ENCODE measurements at regions not wholly inside any gene's neighbourhood (a gene's known extent, or its start where the extent isn't known, plus 50 kb on each side); places are given as distances from the start of the nearest gene placed in this dataset.

- 88% methylated on average over 2 of the region's 2 CpGs for WGBS
- TF ChIP-seq POLR2A (IDR thresholded peaks at IDR 0.05; ENCODE audit: low read depth): no peak
- TF ChIP-seq POLR2AphosphoS5 (IDR thresholded peaks at IDR 0.05): no peak
- TF ChIP-seq, protein P1, sequence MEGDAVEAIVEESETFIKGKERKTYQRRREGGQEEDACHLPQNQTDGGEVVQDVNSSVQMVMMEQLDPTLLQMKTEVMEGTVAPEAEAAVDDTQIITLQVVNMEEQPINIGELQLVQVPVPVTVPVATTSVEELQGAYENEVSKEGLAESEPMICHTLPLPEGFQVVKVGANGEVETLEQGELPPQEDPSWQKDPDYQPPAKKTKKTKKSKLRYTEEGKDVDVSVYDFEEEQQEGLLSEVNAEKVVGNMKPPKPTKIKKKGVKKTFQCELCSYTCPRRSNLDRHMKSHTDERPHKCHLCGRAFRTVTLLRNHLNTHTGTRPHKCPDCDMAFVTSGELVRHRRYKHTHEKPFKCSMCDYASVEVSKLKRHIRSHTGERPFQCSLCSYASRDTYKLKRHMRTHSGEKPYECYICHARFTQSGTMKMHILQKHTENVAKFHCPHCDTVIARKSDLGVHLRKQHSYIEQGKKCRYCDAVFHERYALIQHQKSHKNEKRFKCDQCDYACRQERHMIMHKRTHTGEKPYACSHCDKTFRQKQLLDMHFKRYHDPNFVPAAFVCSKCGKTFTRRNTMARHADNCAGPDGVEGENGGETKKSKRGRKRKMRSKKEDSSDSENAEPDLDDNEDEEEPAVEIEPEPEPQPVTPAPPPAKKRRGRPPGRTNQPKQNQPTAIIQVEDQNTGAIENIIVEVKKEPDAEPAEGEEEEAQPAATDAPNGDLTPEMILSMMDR (IDR thresholded peaks at IDR 0.05): no peak
- no peak for TF ChIP-seq EP300 (IDR thresholded peaks at IDR 0.05)
- H3K27ac ChIP-seq (replicated peaks in 1 of 4): no peak overlapping the region
- no peak overlapping the region for H3K4me3 ChIP-seq
- intact Hi-C loops (cut with DNase I): no loop called here
- no peak for DNase-seq (ENCODE audit: extremely low spot score)
- H3K36me3 ChIP-seq: no peaks in the 10 kb centered on the region
- H3K27me3 ChIP-seq: no peaks in the 10 kb centered on the region
- H3K4me1 ChIP-seq: peaks cover 0 to 15% (median 7%) of the 10 kb centered on the region in 4 donors
- peaks cover 0 to 10% (median 0%) of the 10 kb centered on the region in 4 donors for H3K9me3 ChIP-seq
Measured at GRCh38 chr14:58951143-58951542, 237.3 kb upstream of the DAAM1 start.

DNA sequence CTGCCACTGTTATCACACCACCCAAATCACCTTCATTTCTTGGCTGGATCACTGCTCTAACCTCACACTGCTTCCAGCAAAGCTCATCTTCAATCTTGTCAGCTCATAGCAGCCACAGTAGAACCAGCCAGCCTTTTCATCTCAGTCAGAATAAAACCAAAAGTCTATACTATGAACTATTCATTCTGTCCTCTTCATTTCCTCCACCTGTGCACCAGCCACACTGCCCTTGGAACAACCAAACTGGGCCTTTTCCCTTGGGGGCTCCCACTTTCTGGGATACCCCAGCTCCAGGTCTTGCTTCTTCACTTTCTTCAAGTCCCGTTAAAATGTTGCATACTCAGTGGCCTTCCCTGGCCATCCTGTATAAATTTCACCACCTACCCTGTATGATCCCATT is 234.4 kb upstream of the DAAM1 start:
- intact Hi-C loops (cut with DNase I): no loop called here
- Histone ChIP-seq H3K36me3 (no peaks in the 10 kb centered on the region), H3K9me3 (peaks cover 0 to 10% (median 0%) of the 10 kb centered on the region in 4 donors), H3K27ac (replicated peaks in 1 of 4) (no peak overlapping the region), H3K4me3 (no peak overlapping the region), H3K4me1 (peaks cover 0 to 15% (median 7%) of the 10 kb centered on the region in 4 donors), H3K27me3 (no peaks in the 10 kb centered on the region)
- no peak for TF ChIP-seq EP300 (IDR thresholded peaks at IDR 0.05)
- TF ChIP-seq POLR2A (IDR thresholded peaks at IDR 0.05; ENCODE audit: low read depth): no peak
- TF ChIP-seq, protein P1 (IDR thresholded peaks at IDR 0.05): no peak
- no peak for TF ChIP-seq POLR2AphosphoS5 (IDR thresholded peaks at IDR 0.05)
- 90% methylated on average over 1 of the region's 1 CpG for WGBS
- DNase-seq (ENCODE audit: extremely low spot score): no peak

GRCh38 chr14:58954901-58955861 is 233.3 kb upstream of the DAAM1 start:
- Histone ChIP-seq H3K9me3 (peaks cover 0 to 10% (median 0%) of the 10 kb centered on the region in 4 donors), H3K27ac (replicated peaks in 1 of 4) (no peak overlapping the region), H3K36me3 (no peaks in the 10 kb centered on the region), H3K4me3 (peak overlapping the region in 1 of 4 donors; percentile 6), H3K4me1 (peaks cover 0 to 15% (median 7%) of the 10 kb centered on the region in 4 donors), H3K27me3 (no peaks in the 10 kb centered on the region)
- WGBS: 10% methylated on average over 4 of the region's 4 CpGs
- DNase-seq (ENCODE audit: extremely low spot score): no peak
- intact Hi-C loops (cut with DNase I): no loop called here
- no peak for TF ChIP-seq EP300 (IDR thresholded peaks at IDR 0.05)
- TF ChIP-seq, protein P1 (IDR thresholded peaks at IDR 0.05): no peak
- TF ChIP-seq POLR2A (IDR thresholded peaks at IDR 0.05; ENCODE audit: low read depth): no peak
- no peak for TF ChIP-seq POLR2AphosphoS5 (IDR thresholded peaks at IDR 0.05)

DNA sequence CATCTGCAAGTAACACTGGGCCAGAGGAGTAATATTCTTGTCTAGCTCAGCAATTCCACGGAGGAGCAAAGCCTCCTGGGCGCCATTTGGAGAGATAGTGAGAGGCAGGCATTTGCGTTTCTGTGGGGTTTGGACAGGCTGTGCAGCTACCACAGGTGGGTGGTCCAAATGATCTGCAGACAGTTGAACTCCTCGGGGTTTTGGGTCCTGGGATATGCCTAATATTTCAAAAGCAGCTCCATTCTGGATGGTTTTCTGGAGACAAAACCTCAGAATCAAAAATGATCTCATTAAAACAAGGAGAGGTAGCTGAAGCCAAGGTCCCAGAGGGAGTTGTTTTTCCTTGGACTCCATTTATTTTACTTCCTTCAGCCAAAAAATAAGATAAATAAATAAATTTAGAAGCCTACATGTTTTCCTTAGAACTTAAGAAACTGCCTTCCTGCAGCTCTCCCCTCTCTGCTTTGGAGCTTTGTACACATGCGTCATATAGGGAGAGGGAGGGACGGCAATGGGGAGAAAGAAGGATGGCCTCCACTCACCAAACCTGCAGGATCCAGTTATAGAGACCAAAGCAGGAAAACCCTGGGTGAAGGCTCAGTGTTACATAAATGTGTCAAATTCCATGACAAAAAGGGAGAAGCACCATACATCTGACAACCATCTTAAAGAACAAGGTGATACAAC is 227.3 kb upstream of the DAAM1 start:
- no peaks in the 10 kb centered on the region for H3K27me3 ChIP-seq
- intact Hi-C loops (cut with DNase I): no loop called here
- H3K36me3 ChIP-seq: no peaks in the 10 kb centered on the region
- H3K27ac ChIP-seq (replicated peaks in 1 of 4): no peak overlapping the region
- DNase-seq (ENCODE audit: extremely low spot score): no peak
- no peaks in the 10 kb centered on the region for H3K9me3 ChIP-seq
- no peaks in the 10 kb centered on the region for H3K4me1 ChIP-seq
- TF ChIP-seq EP300 (IDR thresholded peaks at IDR 0.05) (no peak), POLR2A (IDR thresholded peaks at IDR 0.05; ENCODE audit: low read depth) (no peak), POLR2AphosphoS5 (IDR thresholded peaks at IDR 0.05) (no peak)
- TF ChIP-seq, protein P1 (IDR thresholded peaks at IDR 0.05): no peak
- no peak overlapping the region for H3K4me3 ChIP-seq
- WGBS: 85% methylated on average over 6 of the region's 6 CpGs
